ENCODE measurements at regions not wholly inside any gene's neighbourhood (a gene's known extent, or its start where the extent isn't known, plus 50 kb on each side); places are given as distances from the start of the nearest gene placed in this dataset.
A peak's percentile ranks its signal among the peaks of the same experiment; 100 is the strongest.

- no peak overlapping the region for H3K4me3 Mint-ChIP-seq
- peaks cover 2% of the 10 kb centered on the region for H3K27me3 Mint-ChIP-seq (ENCODE audit: low read depth)
- H3K4me1 Mint-ChIP-seq (ENCODE audit: low read depth): peaks cover 19% of the 10 kb centered on the region
- CTCF ChIA-PET: no interaction called here
- H3K9me3 Mint-ChIP-seq: no peaks in the 10 kb centered on the region
- DNase-seq: no peak
- intact Hi-C loops (cut with micrococcal nuclease): no loop called here
- no peak overlapping the region for H3K27ac Mint-ChIP-seq
- H3K36me3 Mint-ChIP-seq (ENCODE audit: low read depth): no peaks in the 10 kb centered on the region
Measured at GRCh38 chr11:82007521-82007920, 726.1 kb downstream of the FAM181B start.

- Mint-ChIP-seq H3K27me3 (ENCODE audit: low read depth) (peaks cover 2% of the 10 kb centered on the region), H3K27ac (peak overlapping the region; percentile 44), H3K4me3 (no peak overlapping the region), H3K4me1 (ENCODE audit: low read depth) (peaks cover 25% of the 10 kb centered on the region), H3K36me3 (ENCODE audit: low read depth) (no peaks in the 10 kb centered on the region), H3K9me3 (no peaks in the 10 kb centered on the region)
- CTCF ChIA-PET: no interaction called here
- DNase-seq: peak; percentile 27
- intact Hi-C loops (cut with micrococcal nuclease): loop anchor here (1.0 to 2.0 kb wide), 3 partner anchors 42 to 217 kb away; no protein-coding TSS in a partner anchor
Measured at GRCh38 chr11:82004537-82005213, 729.0 kb downstream of the FAM181B start.

- peak; percentile 30 for DNase-seq
- Mint-ChIP-seq H3K4me3 (no peak overlapping the region), H3K27me3 (ENCODE audit: low read depth) (peaks cover 2% of the 10 kb centered on the region), H3K4me1 (ENCODE audit: low read depth) (peaks cover 25% of the 10 kb centered on the region), H3K9me3 (no peaks in the 10 kb centered on the region), H3K36me3 (ENCODE audit: low read depth) (no peaks in the 10 kb centered on the region), H3K27ac (peak overlapping the region; percentile 44)
- intact Hi-C loops (cut with micrococcal nuclease): loop anchor here (1.0 to 2.0 kb wide), 3 partner anchors 41 to 217 kb away; no protein-coding TSS in a partner anchor
- CTCF ChIA-PET: no interaction called here
Measured at GRCh38 chr11:82003671-82004515, 729.8 kb downstream of the FAM181B start.

- H3K4me1 Mint-ChIP-seq (ENCODE audit: low read depth): peaks cover 25% of the 10 kb centered on the region
- H3K27me3 Mint-ChIP-seq (ENCODE audit: low read depth): peaks cover 2% of the 10 kb centered on the region
- H3K4me3 Mint-ChIP-seq: no peak overlapping the region
- no peak for DNase-seq
- H3K9me3 Mint-ChIP-seq: no peaks in the 10 kb centered on the region
- H3K36me3 Mint-ChIP-seq (ENCODE audit: low read depth): no peaks in the 10 kb centered on the region
- H3K27ac Mint-ChIP-seq: no peak overlapping the region
- intact Hi-C loops (cut with micrococcal nuclease): no loop called here
- CTCF ChIA-PET: no interaction called here
Measured at GRCh38 chr11:82003024-82003423, 730.6 kb downstream of the FAM181B start.

GRCh38 chr11:81995889-81996288, 737.8 kb downstream of the FAM181B start:
- H3K4me1 Mint-ChIP-seq (ENCODE audit: low read depth): no peaks in the 10 kb centered on the region
- H3K4me3 Mint-ChIP-seq: no peak overlapping the region
- no peaks in the 10 kb centered on the region for H3K9me3 Mint-ChIP-seq
- no peak overlapping the region for H3K27ac Mint-ChIP-seq
- intact Hi-C loops (cut with micrococcal nuclease): no loop called here
- no peaks in the 10 kb centered on the region for H3K27me3 Mint-ChIP-seq (ENCODE audit: low read depth)
- no peaks in the 10 kb centered on the region for H3K36me3 Mint-ChIP-seq (ENCODE audit: low read depth)
- CTCF ChIA-PET: no interaction called here
- no peak for DNase-seq

GRCh38 chr11:81993755-81994154, 739.9 kb downstream of the FAM181B start:
- intact Hi-C loops (cut with micrococcal nuclease): no loop called here
- Mint-ChIP-seq H3K27ac (no peak overlapping the region), H3K9me3 (no peaks in the 10 kb centered on the region), H3K4me1 (ENCODE audit: low read depth) (no peaks in the 10 kb centered on the region), H3K4me3 (no peak overlapping the region), H3K36me3 (ENCODE audit: low read depth) (no peaks in the 10 kb centered on the region), H3K27me3 (ENCODE audit: low read depth) (no peaks in the 10 kb centered on the region)
- CTCF ChIA-PET: no interaction called here
- no peak for DNase-seq

- Mint-ChIP-seq H3K27ac (no peak overlapping the region), H3K36me3 (ENCODE audit: low read depth) (no peaks in the 10 kb centered on the region), H3K9me3 (peaks cover 1% of the 10 kb centered on the region), H3K4me1 (ENCODE audit: low read depth) (no peaks in the 10 kb centered on the region), H3K4me3 (no peak overlapping the region), H3K27me3 (ENCODE audit: low read depth) (no peaks in the 10 kb centered on the region)
- CTCF ChIA-PET: no interaction called here
- intact Hi-C loops (cut with micrococcal nuclease): no loop called here
- DNase-seq: no peak
Measured at GRCh38 chr11:81990659-81991443, 742.8 kb downstream of the FAM181B start.

GRCh38 chr11:81989093-81989492, 744.6 kb downstream of the FAM181B start:
- CTCF ChIA-PET: interaction anchor here (0.6 kb wide), 1 partner anchor 341 kb away, joined by 4 read pairs; no protein-coding TSS in a partner anchor
- Mint-ChIP-seq H3K27ac (no peak overlapping the region), H3K27me3 (ENCODE audit: low read depth) (no peaks in the 10 kb centered on the region), H3K4me1 (ENCODE audit: low read depth) (no peaks in the 10 kb centered on the region), H3K4me3 (no peak overlapping the region), H3K9me3 (peaks cover 9% of the 10 kb centered on the region), H3K36me3 (ENCODE audit: low read depth) (no peaks in the 10 kb centered on the region)
- intact Hi-C loops (cut with micrococcal nuclease): no loop called here
- DNase-seq: no peak

GRCh38 chr11:81987829-81988472, 745.7 kb downstream of the FAM181B start:
- Mint-ChIP-seq H3K27me3 (ENCODE audit: low read depth) (no peaks in the 10 kb centered on the region), H3K27ac (no peak overlapping the region), H3K36me3 (ENCODE audit: low read depth) (no peaks in the 10 kb centered on the region), H3K4me1 (ENCODE audit: low read depth) (no peaks in the 10 kb centered on the region), H3K9me3 (peaks cover 9% of the 10 kb centered on the region), H3K4me3 (no peak overlapping the region)
- CTCF ChIA-PET: no interaction called here
- DNase-seq: no peak
- intact Hi-C loops (cut with micrococcal nuclease): no loop called here

GRCh38 chr11:81986556-81987161, 747.0 kb downstream of the FAM181B start:
- Mint-ChIP-seq H3K4me3 (no peak overlapping the region), H3K36me3 (ENCODE audit: low read depth) (no peaks in the 10 kb centered on the region)

GRCh38 chr11:81979448-81979847, 754.2 kb downstream of the FAM181B start:
- no peak overlapping the region for H3K4me3 Mint-ChIP-seq
- intact Hi-C loops (cut with micrococcal nuclease): no loop called here
- H3K4me1 Mint-ChIP-seq (ENCODE audit: low read depth): no peaks in the 10 kb centered on the region
- no peak overlapping the region for H3K27ac Mint-ChIP-seq
- CTCF ChIA-PET: interaction anchor here (0.7 kb wide), 1 partner anchor 69 kb away, joined by 3 read pairs; no protein-coding TSS in a partner anchor
- H3K9me3 Mint-ChIP-seq: peaks cover 8% of the 10 kb centered on the region
- no peaks in the 10 kb centered on the region for H3K36me3 Mint-ChIP-seq (ENCODE audit: low read depth)
- H3K27me3 Mint-ChIP-seq (ENCODE audit: low read depth): no peaks in the 10 kb centered on the region
- DNase-seq: no peak

More at GRCh38 chr11:81986556-81987161, 747.0 kb downstream of the FAM181B start:
- no peak overlapping the region for H3K27ac Mint-ChIP-seq
- CTCF ChIA-PET: no interaction called here
- intact Hi-C loops (cut with micrococcal nuclease): no loop called here
- no peaks in the 10 kb centered on the region for H3K4me1 Mint-ChIP-seq (ENCODE audit: low read depth)
- H3K9me3 Mint-ChIP-seq: peaks cover 9% of the 10 kb centered on the region
- no peaks in the 10 kb centered on the region for H3K27me3 Mint-ChIP-seq (ENCODE audit: low read depth)
- no peak for DNase-seq
